GM21367 (cell line): ENCODE measurements at regions not wholly inside any gene's neighbourhood (a gene's known extent, or its start where the extent isn't known, plus 50 kb on each side); places are given as distances from the start of the nearest gene placed in this dataset.

Experiments
- ATAC-seq: cut with Tn5 transposase; IDR thresholded peaks from one replicate; pipeline ENCODE4 v1.9.1; 2021; ENCODE audit not compliant: unreplicated experiment

DNA sequence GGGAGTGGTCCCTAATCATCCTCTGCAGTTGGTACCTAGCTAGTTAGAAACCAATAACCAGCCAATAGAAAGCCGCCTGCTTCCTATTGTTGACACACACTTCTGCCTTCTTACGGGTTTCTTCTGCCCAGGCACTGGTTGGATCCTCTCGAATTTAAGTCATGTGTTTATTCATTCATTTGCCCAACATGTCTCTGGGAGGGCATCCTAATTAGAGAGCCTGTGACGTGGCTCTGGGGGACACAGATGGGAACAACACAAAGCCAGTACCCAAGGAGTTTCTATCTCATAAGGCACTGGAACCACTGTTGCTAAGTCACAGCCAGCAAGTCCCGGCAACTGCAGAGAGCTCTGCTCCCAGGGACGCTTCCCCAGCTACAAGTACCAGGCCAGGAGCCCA is 300.7 kb upstream of the TNRC6C start:
- ATAC-seq = no peak

DNA sequence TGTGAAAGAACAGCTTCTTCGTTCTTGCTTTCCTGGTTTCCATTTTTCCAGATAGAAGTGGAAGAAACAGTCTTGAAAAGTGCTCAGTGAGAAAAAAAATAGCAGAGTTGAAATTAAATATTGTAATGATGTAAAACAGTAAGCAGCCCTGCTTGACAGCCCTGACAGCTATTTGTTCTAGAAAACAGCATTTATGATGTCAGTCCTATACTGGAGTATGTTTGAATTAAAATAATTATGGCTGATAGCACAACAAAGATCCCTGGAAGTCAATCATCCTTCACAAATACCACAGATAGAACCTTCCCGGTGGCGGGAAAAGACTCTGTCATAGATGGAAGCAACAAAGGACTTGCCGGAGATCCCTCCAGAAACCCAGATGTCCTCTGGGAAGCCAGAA is 298.0 kb upstream of the TNRC6C start:
- no peak for ATAC-seq

DNA sequence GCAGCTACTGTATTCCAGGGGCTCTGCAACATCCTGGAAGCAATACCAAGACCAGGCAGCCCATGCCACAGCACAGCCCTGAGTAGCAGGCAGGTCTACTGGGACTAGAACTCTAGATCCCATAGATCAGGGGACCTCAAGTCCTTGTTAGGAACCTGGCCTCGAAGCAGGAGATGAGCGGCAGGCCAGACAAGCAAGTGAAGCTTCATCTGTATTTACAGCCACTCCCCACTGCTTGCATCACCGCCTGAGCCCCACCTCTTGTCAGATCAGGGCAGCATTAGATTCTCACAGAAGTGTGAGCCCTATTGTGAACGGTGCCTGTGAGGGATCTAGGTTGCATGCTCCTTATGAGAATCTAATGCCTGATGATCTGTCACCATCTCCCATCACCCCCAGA is 295.7 kb upstream of the TNRC6C start:
- ATAC-seq = no peak

DNA sequence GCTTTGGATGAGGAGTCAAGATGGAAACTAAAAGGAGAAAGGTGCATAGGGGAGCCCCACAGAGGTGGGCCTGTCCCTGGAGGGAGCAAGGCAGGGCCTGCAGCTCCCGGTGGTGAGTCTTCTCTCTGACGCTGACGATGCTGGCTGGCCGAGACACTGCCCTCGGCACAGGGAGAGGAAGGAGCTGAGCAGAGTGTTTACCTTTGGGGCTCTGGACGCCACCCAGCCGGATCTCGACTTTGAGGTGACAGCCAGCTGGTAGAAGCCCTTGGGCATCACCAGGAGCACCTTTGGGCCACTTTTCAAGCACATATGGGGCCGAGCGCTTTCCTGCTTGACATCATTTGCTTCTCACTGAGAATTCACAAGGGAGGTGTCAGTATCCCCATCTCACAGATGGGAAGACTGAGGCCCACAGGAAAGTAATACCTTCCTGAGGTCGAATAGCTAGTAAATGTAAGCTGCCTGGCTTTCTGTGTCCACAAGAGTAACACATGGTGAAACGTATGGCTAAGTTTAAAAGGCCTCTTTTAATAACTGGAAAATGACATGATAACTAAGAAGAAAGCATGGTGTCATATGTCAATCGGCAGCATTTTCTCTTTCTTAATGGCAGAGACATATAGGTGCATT is 294.3 kb upstream of the TNRC6C start:
- ATAC-seq = no peak

DNA sequence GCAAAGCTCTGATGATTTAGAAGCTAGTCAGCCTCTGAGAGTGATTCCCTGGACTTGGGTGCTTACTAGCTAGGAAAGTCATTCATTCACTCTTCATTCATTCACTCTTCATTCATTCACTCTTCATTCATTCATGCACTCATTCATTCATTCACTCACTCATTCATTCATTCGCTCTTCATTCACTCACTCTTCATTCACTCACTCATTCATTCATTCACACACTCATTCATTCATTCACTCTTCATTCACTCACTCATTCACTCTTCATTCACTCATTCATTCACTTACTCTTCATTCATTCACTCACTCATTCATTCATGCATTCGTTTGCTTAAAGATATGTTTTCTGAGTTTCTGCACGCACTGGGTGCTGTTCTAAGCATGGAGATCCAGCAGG is 292.7 kb upstream of the TNRC6C start:
- no peak for ATAC-seq

DNA sequence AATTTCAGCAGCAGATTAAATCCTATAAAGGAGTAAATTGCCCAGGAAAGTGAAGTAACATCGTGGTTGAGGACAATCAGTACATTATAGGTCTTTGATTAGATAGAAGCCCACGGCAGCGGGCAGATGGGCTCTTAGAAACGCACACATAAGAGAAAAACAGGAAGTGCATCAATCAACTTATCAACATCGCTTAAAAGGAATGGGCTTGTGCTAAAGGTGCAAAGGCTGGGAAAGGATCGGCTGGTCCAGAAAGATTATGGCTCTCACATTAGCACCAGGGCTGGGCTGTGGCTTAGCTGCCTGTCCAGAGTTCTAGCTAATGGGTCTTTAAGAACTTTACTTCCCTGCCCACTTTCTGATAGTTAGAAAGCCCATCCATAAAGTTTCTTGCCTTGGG is 292.0 kb upstream of the TNRC6C start:
- ATAC-seq = no peak

DNA sequence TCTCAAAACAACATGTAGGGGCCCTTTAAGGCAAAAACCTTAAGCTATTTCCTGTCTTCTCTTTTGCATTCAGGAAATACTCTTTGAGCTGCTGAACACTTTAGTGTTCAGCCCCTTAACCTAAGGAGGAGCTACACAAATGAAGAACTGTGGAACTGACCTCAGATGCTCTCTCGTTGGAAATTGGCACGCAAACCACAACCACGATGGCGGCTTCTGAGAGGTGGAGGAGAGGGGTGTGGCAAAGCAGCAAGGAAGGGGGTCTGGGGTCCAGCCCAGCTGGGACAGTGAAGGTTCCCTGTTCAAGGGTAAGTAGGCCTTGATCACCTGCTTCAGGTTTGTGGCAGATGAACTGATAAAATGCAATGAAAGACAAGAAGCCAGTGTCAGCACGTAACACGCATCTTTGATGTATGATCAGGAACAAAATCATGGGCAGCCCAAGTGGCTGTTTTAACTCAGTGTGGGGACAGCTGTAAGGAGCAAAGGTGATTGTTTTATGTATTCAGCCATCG is 291.6 kb upstream of the TNRC6C start:
- ATAC-seq = peak; percentile 49

DNA sequence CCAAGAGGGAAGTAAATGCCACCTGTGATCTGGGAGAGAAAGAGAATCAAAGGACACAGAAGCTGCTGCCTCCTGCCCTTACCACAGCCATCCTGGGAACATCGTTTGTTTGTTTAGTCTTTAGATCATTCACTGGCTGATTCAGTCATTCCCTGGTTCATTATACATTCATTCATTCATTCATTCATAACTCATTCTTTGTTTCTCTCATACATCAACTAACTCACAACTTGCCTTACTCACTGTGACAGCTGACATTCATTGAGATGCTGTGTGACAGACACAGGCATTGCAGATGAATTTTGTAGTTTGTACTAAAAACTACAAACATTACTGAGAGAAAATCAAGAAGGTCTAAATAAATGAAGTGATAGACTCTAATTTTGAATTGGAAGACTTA is 291.0 kb upstream of the TNRC6C start:
- no peak for ATAC-seq

DNA sequence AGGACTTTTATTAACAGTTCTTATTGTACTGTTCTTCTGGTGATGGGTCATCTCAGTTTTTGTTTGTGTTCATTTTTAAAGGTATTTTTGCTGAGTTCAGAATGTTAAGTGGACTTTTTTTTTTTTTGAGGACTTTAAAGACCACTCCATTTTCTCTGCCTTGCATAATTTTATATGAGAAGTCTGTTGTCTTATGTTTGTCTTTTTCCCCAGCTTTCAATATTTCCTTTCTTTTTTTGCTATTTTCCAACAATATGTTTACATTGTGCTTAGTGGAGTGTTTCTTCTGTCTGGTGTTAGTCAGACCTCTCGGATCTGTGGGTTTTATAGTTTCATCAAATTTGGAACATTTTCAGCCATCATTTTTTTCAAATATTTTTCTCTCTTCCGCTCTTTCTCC is 290.0 kb upstream of the TNRC6C start:
- no peak for ATAC-seq

DNA sequence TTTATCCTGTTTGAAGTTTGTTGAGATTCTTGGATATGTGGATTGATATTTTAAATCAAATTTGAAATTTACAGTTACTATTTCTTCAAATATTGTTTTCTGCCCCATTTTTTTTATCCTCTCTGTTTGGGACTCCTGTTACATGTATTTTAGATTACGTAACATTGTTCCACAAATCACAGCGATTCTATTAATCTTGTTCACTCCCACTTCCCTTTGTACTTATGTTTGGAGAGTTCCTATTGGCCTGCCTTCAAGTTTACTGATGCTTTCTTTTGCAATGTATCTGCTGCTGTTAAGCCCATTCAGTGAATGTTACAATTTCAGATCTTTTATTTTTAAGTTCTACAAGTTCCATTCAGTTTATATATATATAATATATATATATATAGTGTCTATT is 288.3 kb upstream of the TNRC6C start:
- no peak for ATAC-seq

DNA sequence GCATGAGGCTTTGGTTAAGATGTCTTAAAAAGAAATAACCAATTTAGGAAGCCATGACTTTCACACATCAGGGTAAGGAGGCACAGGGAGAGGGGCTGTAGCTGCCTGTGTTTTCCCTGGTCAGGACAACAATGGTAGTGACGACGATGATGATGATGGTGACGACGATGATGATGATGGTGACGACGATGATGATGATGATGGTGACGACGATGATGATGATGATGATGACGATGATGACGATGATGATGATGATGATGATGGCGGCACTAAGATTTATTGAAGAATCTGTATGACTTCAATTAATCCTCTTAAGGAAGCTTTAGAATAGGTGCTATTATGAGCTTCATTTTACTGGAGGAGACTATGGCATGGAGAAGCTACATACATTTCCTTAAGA is 284.1 kb upstream of the TNRC6C start:
- ATAC-seq = no peak

DNA sequence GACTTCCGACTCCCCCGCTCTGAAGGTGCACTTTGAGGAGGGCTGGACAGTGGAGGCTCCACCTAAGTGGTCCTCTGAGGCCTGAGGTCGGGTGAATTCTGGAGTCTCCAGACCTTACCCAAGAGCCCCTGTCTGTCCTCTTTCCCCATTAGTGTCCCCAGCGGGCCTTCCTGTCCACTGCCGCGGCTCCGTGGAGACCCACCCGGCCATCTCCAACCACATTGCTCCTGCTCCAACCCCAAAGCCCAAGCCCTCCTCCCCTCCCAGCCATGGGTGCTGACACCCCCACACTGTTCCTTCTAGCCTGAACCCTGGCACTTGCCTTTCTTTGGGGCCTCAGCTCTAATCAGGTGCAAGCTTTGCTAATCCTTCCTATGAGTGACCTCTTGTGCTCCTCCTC is 283.1 kb upstream of the TNRC6C start:
- no peak for ATAC-seq

DNA sequence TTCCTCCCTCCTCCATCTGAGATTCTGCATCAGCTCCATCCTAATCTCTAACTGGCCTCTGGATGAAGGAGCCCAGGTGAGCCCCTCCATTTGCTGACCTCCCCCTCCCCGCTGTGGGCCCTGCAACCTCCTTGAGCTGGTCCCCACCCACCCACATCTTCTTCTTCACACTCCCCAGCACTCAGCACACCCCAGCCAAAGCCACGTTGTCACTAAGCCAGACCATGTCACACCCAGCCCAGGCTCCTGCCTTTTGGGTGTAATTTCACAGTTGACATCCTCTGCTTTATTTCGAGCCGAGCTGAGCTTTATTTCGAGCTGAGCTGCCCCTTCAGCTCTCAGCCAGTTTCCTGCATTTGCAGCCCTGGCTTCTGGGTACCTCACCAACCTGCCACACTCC is 282.7 kb upstream of the TNRC6C start:
- no peak for ATAC-seq

DNA sequence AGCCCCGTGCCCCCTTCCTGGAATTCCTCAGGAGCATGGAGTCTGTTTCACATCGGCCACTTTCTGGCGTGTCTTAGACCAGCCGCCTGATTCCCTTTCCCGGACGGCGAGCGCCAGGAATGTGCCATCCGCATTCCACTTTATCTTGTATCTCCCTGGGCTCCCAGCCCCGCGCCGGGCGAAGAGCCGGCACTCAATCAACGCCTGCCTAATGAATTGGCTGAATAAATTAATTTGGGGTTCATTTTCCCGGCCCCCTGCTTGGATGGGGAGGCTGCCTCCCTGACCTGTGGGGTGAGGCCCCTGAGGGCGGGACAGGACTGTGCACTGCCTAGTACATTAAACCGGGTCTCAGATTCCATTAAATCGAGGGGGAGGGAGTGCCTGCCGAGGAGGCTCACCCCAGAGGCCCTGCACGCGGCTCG is 282.3 kb upstream of the TNRC6C start:
- ATAC-seq = no peak

DNA sequence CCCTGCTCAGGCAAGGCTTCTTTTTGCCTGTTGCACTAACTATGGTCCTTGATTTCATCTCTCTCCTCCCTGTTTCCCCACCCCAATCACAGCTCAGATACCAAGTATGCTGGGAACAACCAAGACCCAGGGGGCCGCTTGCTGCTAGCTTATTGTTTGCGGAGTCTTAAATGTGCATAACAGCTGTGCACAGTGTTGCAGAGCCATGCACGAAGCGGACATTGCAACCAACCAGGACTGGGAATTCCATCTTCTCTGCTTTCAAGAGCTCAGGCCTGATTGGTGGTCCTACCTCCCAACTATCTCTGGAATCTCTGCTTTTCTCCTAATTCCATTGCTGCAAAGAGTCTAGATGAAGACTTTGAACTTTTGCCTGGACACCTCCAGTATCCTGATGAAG is 281.3 kb upstream of the TNRC6C start:
- ATAC-seq = no peak

DNA sequence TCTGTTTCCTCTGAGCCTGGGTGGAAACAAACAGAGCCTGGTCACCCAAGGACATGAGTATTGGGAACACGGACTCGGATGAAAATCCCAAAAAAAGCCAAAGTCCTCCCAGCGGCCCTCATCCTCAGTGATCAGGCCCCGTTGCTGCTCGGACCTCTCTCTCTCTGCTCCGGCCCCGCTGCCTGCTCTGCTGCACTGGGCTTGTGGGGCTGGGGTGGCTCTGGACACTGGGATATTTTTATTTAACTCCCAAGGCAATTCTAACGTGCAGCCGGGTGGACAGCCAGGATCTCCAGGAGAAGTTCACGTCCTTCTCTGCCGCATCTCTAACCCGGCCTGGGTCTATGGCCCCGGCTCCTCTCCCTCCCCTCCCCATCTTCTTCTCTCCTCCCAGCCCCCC is 280.9 kb upstream of the TNRC6C start:
- no peak for ATAC-seq

DNA sequence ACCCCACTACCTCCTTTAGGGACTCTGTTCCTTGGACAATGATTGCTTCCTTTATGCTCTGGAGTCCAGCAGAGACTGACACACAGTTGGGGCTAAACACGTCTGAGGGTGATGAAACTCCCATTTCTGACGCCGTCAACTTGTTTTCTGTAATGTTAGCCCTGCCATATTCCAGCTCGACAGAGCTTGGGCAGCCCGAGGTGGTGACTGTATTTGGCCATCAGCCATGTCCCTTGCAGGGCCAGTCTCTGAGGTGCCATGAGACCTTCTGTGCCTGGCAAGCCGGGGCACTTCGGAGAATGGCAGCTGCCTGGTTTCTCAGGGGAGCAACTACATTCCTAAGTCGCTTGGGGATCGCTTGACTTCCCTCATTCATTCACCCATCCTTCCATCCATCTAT is 278.9 kb upstream of the TNRC6C start:
- no peak for ATAC-seq

DNA sequence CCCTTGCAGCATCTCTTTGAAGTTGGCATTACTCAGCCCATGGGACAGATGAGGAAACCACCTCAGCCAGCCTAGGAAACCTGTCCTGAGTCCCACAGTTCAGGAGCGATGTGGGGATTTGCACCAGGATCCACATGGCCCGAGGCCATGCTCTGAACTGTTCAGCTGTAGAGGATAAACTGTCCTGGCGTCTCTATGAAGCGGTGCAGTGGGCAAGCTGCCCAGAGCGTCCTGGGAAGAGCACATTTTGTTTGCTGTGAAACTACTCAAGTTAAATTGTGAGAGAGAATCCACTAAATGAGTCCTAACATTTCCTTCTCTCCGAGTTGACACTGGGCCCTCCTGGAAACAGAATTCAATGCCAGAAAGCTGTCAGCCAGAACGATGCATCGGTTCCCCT is 276.6 kb upstream of the TNRC6C start:
- ATAC-seq = no peak

DNA sequence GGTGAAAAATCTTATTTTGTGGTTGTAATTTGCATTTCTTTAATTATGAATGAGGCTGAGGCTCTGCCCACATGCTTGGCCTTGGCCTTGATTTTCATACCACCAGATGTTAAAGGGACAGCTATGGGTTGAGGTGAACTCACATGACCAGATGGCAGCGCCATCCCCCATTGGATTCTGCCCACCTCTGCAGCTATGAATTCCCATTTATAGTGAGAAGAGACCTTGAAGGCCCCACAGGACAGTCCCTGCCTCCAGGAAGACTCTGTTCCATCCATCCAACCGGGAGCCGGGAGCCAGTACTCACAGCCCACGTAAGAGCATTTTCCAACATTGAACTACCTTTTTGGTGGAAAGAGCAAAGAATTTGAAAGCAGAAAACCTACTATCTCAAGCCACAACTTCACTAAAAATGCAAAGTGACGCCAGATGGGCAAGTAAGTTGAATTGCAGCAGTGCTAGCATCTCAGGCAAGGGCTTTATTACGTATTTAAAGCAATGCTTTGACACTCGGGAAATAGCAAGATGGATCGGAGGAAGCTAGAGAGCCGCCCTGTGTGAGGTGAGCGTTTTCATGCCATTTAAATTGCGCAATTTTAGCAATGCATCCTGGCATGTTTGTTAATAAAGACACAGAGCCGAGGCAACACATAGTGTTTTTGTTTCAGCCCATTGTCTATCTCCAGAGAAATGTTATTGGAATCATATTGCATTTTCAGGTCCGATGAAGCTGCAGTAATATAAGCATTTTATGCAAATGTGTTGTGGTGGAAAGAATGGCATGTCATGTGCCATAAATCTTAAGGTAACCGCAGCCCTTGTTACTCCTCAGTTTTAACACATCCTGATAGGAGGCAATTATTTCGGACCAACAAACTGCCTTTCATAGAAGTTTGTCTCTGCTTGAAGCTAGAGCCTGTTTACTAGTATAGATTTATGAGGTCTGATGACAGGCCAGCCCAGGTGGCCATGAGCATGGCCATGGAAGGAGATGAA is 273.4 kb upstream of the TNRC6C start:
- no peak for ATAC-seq

DNA sequence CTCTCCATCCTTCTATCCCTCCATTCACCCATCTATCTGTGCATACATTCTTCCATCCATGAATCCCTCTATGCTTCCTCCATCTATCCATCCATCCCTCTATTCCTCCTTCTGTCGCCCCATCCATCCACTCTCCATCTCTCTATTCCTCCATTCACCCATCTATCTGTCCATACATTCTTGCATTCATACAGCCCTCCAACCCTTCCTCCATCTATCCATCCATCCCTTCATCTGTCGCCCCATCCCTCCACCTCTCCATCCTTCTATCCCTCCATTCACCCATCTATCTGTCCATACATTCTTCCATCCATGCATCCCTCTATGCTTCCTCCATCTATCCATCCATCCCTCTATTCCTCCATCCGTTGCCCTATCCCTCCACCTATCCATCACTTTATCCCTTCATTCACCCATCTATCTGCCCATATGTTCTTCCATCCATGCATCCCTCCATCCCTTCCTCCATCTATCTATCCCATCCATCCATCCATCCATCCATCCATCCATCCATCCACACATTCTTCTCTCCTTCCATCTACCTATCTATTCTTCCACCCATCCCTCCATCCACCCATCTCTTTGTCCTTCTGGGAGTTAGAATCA is 272.5 kb upstream of the TNRC6C start:
- no peak for ATAC-seq

DNA sequence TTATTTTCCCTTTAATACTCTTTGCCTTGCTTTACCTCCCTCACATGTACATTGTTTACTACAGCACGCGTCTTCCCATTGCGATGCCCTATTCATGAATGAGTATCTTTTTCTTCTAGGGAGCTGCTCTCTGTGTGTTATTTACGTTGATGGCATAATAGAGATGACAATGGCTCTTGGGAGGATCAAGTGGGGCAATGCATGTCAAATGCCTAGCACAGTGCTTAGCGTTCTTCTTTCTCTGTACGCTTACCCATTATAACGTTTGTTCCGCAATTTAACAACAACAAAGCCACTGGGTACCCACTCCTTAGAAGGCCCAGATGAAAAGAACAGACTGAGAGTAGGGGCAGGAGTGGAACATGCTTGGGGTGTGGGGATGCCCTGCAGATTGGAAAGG is 271.6 kb upstream of the TNRC6C start:
- ATAC-seq = no peak

DNA sequence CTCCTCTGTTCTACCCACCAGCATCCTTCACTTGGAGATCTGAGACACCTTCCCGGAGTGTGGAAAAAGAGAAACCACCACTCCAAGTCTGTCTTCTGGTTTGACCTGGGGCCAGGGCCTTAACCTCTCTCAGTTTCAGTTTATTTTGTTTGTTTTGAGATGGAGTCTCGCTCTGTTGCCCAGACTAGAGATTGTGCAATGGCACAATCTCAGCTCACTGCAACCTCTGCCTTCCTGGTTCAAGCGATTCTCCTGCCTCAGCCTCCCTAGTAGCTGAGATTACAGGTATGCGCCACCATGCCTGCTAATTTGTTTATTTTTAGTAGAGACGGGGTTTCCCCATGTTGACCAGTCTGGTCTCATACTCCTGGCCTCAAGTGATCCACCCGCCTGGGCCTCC is 271.1 kb upstream of the TNRC6C start:
- no peak for ATAC-seq
